Endodermal cell (in vitro differentiated cells): ENCODE measurements at regions not wholly inside any gene's neighbourhood (a gene's known extent, or its start where the extent isn't known, plus 50 kb on each side); places are given as distances from the start of the nearest gene placed in this dataset.

Experiments used
- DNase-seq: peaks from one replicate; pipeline ENCODE4 v3.0.0-alpha.2; 2017
- H3K27ac ChIP-seq: 2 replicates; pipeline ENCODE4 v1.5.1; 2013; ENCODE audit warnings: mild to moderate bottlenecking, low read depth, low read length, moderate library complexity
- H3K27me3 ChIP-seq: 2 replicates; pipeline ENCODE4 v1.6.1; 2013; ENCODE audit warnings: mild to moderate bottlenecking, low read length, moderate library complexity; ENCODE audit not compliant: insufficient read depth, control insufficient read depth, poor library complexity, severe bottlenecking
- H3K36me3 ChIP-seq: 2 replicates; pipeline ENCODE4 v1.7.0; 2013; ENCODE audit warnings: mild to moderate bottlenecking, low read length, moderate library complexity; ENCODE audit not compliant: control insufficient read depth, insufficient read depth
- H3K4me1 ChIP-seq: one replicate; pipeline ENCODE4 v1.7.0; 2013; ENCODE audit warnings: low read length; ENCODE audit not compliant: control insufficient read depth, insufficient read depth
- H3K4me3 ChIP-seq: 2 replicates; pipeline ENCODE4 v1.5.1; 2013; ENCODE audit warnings: mild to moderate bottlenecking, low read length, moderate library complexity
- H3K9ac ChIP-seq: 2 replicates; pipeline ENCODE4 v1.6.1; 2013; ENCODE audit warnings: mild to moderate bottlenecking, low read length, moderate library complexity; ENCODE audit not compliant: poor library complexity, severe bottlenecking; ENCODE audit errors: extremely low read depth
- H3K9me3 ChIP-seq: 2 replicates; pipeline ENCODE4 v1.6.1; 2013; ENCODE audit warnings: mild to moderate bottlenecking, low read length, moderate library complexity; ENCODE audit not compliant: control insufficient read depth
- H3K27ac Mint-ChIP-seq: 2 replicates; pipeline ENCODE4 v1.8.0; 2020; ENCODE audit warnings: mixed read lengths
- H3K27me3 Mint-ChIP-seq: 2 replicates; pipeline ENCODE4 v1.8.0; 2021; ENCODE audit warnings: mild to moderate bottlenecking, mixed read lengths; ENCODE audit not compliant: insufficient read depth
- H3K36me3 Mint-ChIP-seq: 2 replicates; pipeline ENCODE4 v1.8.0; 2020; ENCODE audit warnings: low read depth, mixed read lengths
- H3K4me1 Mint-ChIP-seq: 2 replicates; pipeline ENCODE4 v1.8.0; 2020; ENCODE audit warnings: mixed read lengths
- H3K4me3 Mint-ChIP-seq: 2 replicates; pipeline ENCODE4 v1.8.0; 2020; ENCODE audit warnings: mild to moderate bottlenecking, moderate library complexity, mixed read lengths
- H3K9me3 Mint-ChIP-seq: 2 replicates; pipeline ENCODE4 v1.8.0; 2020; ENCODE audit warnings: mild to moderate bottlenecking, mixed read lengths
- CTCF ChIP-seq: fragments of 200-600 bp; sonication (generic); conservative IDR thresholded peaks from 2 replicates; pipeline ENCODE4 v1.5.0; 2021; ENCODE audit warnings: antibody characterized with exemption, mild to moderate bottlenecking
- WGBS, 2 experiments: methylation state at CpG; one replicate each; pipeline versions ENCODE4 v1.1.5 to v1.1.7; 2013; ENCODE audit warnings: missing lambda C conversion rate in 2 of 2, mixed read lengths in 1 of 2; ENCODE audit not compliant: insufficient coverage in 1 of 2, insufficient read length in 1 of 2; 5-methylcytosine and 5-hydroxymethylcytosine counted together

DNA sequence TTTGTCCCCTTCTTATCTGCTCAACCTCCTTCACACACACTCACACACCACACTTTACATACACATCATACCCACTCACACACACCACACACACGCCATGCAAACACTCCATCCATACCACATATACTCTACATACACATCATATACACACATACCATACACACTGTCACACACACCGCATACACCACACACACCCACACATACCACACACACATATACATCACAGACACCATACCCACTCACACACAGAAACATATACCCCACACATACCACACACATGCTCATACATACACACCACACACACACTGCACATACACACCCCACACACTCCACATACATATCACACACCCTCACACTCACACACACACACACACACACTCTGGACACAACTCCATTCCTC is 54.3 kb upstream of the ACP3 start:
- Histone ChIP-seq H3K36me3 (no peaks in the 10 kb centered on the region), H3K9ac (no peak overlapping the region), H3K4me1 (no peaks in the 10 kb centered on the region), H3K27me3 (no peaks in the 10 kb centered on the region), H3K4me3 (no peak overlapping the region), H3K9me3 (peaks cover 42% of the 10 kb centered on the region), H3K27ac (no peak overlapping the region)
- Mint-ChIP-seq H3K27me3 (peaks cover 2% of the 10 kb centered on the region), H3K9me3 (peaks cover 30% of the 10 kb centered on the region), H3K4me1 (peaks cover 10% of the 10 kb centered on the region), H3K36me3 (peaks cover 14% of the 10 kb centered on the region), H3K27ac (no peak overlapping the region), H3K4me3 (no peak overlapping the region)
- no peak for TF ChIP-seq CTCF
- DNase-seq: no peak
- WGBS, 2 experiments: 90% methylated on average over 2 of the region's 2 CpGs; no CpG with 5 or more reads in 1 of the 2 experiments

DNA sequence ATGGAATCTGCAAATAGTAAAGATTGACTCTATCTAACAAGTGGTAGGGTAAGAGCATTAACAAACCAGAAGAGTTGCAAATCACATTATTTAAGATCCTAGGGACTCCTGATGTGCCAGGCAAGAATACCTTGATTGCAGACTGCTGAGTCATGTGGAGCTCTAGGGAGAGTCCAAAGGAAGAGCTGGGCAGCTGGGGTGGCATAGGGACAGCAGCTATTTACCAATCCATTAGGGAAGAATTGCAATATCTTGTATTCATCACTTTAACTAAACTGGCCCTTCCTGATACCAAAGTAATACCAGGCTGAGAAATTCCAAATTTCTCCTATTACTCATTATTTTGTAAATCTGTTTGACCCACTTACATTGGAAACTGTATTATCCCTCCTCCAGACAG is 52.2 kb upstream of the ACP3 start:
- no peak for DNase-seq
- no peak overlapping the region for H3K27ac Mint-ChIP-seq
- H3K27ac ChIP-seq: no peak overlapping the region

GRCh38 chr3:132265488-132265887 is 51.7 kb upstream of the ACP3 start:
- Mint-ChIP-seq H3K27ac (no peak overlapping the region), H3K4me1 (no peaks in the 10 kb centered on the region), H3K36me3 (peaks cover 22% of the 10 kb centered on the region), H3K27me3 (peaks cover 2% of the 10 kb centered on the region), H3K9me3 (peaks cover 50% of the 10 kb centered on the region), H3K4me3 (no peak overlapping the region)
- Histone ChIP-seq H3K9ac (no peak overlapping the region), H3K27ac (no peak overlapping the region), H3K9me3 (peaks cover 54% of the 10 kb centered on the region), H3K4me1 (no peaks in the 10 kb centered on the region), H3K27me3 (no peaks in the 10 kb centered on the region), H3K36me3 (no peaks in the 10 kb centered on the region), H3K4me3 (no peak overlapping the region)
- 90% methylated on average over 3 of the region's 3 CpGs for WGBS, 2 experiments
- no peak for TF ChIP-seq CTCF
- no peak for DNase-seq

More for the DNA sequence above, 52.2 kb upstream of the ACP3 start:
- peaks cover 22% of the 10 kb centered on the region for H3K36me3 Mint-ChIP-seq
- peaks cover 2% of the 10 kb centered on the region for H3K27me3 Mint-ChIP-seq
- no peaks in the 10 kb centered on the region for H3K27me3 ChIP-seq
- no peak overlapping the region for H3K9ac ChIP-seq
- no peaks in the 10 kb centered on the region for H3K36me3 ChIP-seq
- H3K4me3 Mint-ChIP-seq: no peak overlapping the region
- H3K4me1 ChIP-seq: no peaks in the 10 kb centered on the region
- TF ChIP-seq CTCF: no peak
- H3K9me3 ChIP-seq: peaks cover 54% of the 10 kb centered on the region
- H3K4me1 Mint-ChIP-seq: peaks cover under 1% of the 10 kb centered on the region
- H3K4me3 ChIP-seq: no peak overlapping the region
- H3K9me3 Mint-ChIP-seq: peaks cover 50% of the 10 kb centered on the region
